ENCODE measurements at regions not wholly inside any gene's neighbourhood (a gene's known extent, or its start where the extent isn't known, plus 50 kb on each side); places are given as distances from the start of the nearest gene placed in this dataset.

DNA sequence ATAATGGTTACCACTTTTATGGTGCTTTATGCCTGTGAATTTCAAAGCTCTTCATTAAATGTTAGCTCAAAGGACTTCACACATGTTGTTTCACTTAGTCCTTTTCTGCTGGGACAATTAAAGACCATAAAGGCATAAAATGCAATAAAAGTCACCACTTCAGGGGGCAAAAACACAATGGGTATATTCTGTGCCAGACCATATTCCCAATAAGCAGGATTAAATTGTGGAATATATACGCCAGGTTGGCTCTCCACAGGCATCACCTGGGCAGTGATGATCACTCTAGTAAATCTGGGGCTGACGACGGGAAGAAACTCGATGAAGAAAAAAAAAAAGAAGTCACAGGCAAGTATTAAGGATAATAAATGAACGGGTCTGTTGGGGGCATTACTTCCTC is 370.2 kb upstream of the CNTN4 start:
- Mint-ChIP-seq H3K27ac (ENCODE audit: unreplicated experiment) (no peak overlapping the region), H3K4me3 (ENCODE audit: unreplicated experiment) (no peak overlapping the region), H3K9me3 (ENCODE audit: low read depth) (peaks cover 15% of the 10 kb centered on the region), H3K27me3 (ENCODE audit: low read depth) (no peaks in the 10 kb centered on the region), H3K36me3 (ENCODE audit: low read depth) (peaks cover 2% of the 10 kb centered on the region), H3K4me1 (ENCODE audit: low read depth) (no peaks in the 10 kb centered on the region)
- DNase-seq (ENCODE audit: low spot score) = no peak
- TF ChIP-seq, protein P1, sequence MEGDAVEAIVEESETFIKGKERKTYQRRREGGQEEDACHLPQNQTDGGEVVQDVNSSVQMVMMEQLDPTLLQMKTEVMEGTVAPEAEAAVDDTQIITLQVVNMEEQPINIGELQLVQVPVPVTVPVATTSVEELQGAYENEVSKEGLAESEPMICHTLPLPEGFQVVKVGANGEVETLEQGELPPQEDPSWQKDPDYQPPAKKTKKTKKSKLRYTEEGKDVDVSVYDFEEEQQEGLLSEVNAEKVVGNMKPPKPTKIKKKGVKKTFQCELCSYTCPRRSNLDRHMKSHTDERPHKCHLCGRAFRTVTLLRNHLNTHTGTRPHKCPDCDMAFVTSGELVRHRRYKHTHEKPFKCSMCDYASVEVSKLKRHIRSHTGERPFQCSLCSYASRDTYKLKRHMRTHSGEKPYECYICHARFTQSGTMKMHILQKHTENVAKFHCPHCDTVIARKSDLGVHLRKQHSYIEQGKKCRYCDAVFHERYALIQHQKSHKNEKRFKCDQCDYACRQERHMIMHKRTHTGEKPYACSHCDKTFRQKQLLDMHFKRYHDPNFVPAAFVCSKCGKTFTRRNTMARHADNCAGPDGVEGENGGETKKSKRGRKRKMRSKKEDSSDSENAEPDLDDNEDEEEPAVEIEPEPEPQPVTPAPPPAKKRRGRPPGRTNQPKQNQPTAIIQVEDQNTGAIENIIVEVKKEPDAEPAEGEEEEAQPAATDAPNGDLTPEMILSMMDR (IDR thresholded peaks at IDR 0.05) = no peak

DNA sequence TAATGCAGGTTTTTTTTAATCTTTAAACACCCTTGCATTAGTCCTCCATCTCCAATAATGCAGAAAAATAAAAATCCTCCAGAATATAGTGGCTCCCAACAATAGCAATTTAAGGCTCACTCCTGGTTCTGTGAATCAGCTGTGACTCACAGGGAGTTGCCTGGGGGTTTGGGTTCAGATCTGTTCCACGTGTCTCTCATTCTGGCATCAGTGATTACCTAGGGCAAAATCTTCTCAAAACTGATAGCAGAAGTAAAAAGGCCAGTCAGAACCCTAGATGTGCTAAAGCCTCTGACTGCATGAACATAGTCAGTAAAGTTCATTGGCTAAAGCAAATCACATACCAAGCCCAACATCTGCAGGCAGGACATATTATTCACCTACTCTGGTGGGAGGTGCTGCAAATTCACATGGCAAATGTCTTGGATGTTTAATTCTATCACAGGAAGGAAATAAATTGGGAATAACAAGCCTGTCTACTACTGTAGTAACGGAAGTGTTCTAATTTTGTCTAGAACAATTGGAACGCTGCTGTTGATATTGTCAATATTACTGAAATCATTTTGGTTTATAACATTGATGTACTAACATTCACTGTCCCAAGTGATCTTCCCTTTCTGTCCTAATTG is 364.1 kb upstream of the CNTN4 start:
- Mint-ChIP-seq H3K27ac (ENCODE audit: unreplicated experiment) (no peak overlapping the region), H3K9me3 (ENCODE audit: low read depth) (peaks cover 30% of the 10 kb centered on the region), H3K27me3 (ENCODE audit: low read depth) (no peaks in the 10 kb centered on the region), H3K4me1 (ENCODE audit: low read depth) (no peaks in the 10 kb centered on the region), H3K4me3 (ENCODE audit: unreplicated experiment) (no peak overlapping the region), H3K36me3 (ENCODE audit: low read depth) (no peaks in the 10 kb centered on the region)
- DNase-seq (ENCODE audit: low spot score) = no peak
- TF ChIP-seq, protein P1 (IDR thresholded peaks at IDR 0.05) = no peak

DNA sequence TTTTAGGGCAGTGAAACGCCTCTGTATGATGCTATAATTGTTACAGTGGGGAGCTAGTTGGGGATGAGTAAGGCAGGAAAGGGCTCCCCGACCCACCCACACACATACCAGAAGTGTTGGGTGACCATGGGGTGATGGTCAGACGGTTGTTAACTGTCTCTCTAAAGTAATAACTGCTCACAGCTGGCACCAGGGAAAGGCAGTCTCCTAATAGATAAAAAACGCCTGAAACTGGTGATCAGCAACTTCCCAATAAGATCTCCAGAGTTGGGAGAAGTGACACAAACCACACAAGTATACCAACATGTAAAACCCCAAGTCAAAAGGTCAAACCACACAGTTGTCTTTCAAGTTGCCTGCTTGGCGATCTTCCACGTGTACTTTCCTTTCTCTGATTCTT is 346.5 kb upstream of the CNTN4 start:
- H3K4me1 Mint-ChIP-seq (ENCODE audit: low read depth) = no peaks in the 10 kb centered on the region
- no peaks in the 10 kb centered on the region for H3K27me3 Mint-ChIP-seq (ENCODE audit: low read depth)
- DNase-seq (ENCODE audit: low spot score) = no peak
- H3K4me3 Mint-ChIP-seq (ENCODE audit: unreplicated experiment) = no peak overlapping the region
- no peak overlapping the region for H3K27ac Mint-ChIP-seq (ENCODE audit: unreplicated experiment)
- TF ChIP-seq, protein P1 (IDR thresholded peaks at IDR 0.05) = no peak
- no peaks in the 10 kb centered on the region for H3K36me3 Mint-ChIP-seq (ENCODE audit: low read depth)
- H3K9me3 Mint-ChIP-seq (ENCODE audit: low read depth) = peaks cover 24% of the 10 kb centered on the region

DNA sequence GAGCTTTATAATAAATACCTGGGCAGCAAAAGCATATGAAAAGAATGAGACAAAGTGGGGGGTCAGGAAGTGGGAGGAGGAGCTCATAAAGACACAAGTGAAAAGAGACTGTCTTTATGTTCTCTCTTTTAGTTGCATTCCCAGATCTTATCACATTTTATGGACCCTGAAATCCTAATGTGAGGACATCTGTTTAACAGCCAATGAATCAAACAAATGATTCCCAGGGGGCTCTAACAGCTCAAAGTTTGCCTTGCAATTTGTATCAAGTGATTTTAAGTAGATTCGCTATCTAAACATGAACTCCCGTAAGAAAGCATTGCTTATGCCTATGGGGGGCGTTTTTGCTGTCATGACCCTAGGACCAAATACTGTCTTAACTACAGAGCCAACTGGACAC is 332.3 kb upstream of the CNTN4 start:
- Mint-ChIP-seq H3K27ac (ENCODE audit: unreplicated experiment) (no peak overlapping the region), H3K9me3 (ENCODE audit: low read depth) (peaks cover 8% of the 10 kb centered on the region), H3K27me3 (ENCODE audit: low read depth) (no peaks in the 10 kb centered on the region), H3K4me1 (ENCODE audit: low read depth) (no peaks in the 10 kb centered on the region), H3K36me3 (ENCODE audit: low read depth) (no peaks in the 10 kb centered on the region), H3K4me3 (ENCODE audit: unreplicated experiment) (no peak overlapping the region)
- TF ChIP-seq, protein P1 (IDR thresholded peaks at IDR 0.05) = no peak
- DNase-seq (ENCODE audit: low spot score) = no peak

DNA sequence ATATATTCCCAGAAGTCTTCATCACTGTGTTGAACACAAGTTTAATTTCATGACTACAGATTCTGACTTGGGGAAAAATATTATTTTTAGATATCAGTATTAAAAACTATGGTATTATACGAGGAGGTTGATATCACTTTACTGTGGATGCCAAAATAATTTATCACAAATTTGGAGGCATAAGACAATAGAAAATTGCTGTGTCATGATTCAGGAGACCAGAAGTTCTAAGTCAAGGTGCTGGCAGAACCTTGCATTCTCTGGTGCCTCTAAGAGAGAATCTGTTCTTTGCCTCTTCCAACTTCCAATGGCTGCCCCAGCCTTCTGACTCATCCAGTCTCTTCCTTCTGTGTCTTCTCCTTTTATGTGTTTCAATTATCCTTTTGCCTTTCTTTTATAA is 325.0 kb upstream of the CNTN4 start:
- TF ChIP-seq, protein P1 (IDR thresholded peaks at IDR 0.05) = no peak
- Mint-ChIP-seq H3K4me1 (ENCODE audit: low read depth) (no peaks in the 10 kb centered on the region), H3K27ac (ENCODE audit: unreplicated experiment) (no peak overlapping the region), H3K27me3 (ENCODE audit: low read depth) (no peaks in the 10 kb centered on the region), H3K4me3 (ENCODE audit: unreplicated experiment) (no peak overlapping the region), H3K36me3 (ENCODE audit: low read depth) (no peaks in the 10 kb centered on the region), H3K9me3 (ENCODE audit: low read depth) (peaks cover 16% of the 10 kb centered on the region)
- DNase-seq (ENCODE audit: low spot score) = no peak
